Ishikawa (cell line): ENCODE measurements at regions not wholly inside any gene's neighbourhood (a gene's known extent, or its start where the extent isn't known, plus 50 kb on each side); places are given as distances from the start of the nearest gene placed in this dataset.

Experiments
- CEBPB ChIP-seq: IDR thresholded peaks from 2 replicates; pipeline ENCODE4 v1.6.1; 2012
- EP300 ChIP-seq: IDR thresholded peaks from 2 replicates; pipeline ENCODE4 v1.6.1; 2012; ENCODE audit warnings: borderline replicate concordance
- FOXM1 ChIP-seq: IDR thresholded peaks from 2 replicates; pipeline ENCODE4 v1.6.1; 2012; ENCODE audit warnings: low read depth, borderline replicate concordance
- MAX ChIP-seq: IDR thresholded peaks from 2 replicates; pipeline ENCODE4 v1.6.1; 2012
- NFIC ChIP-seq: IDR thresholded peaks from 2 replicates; pipeline ENCODE4 v1.6.1; 2012
- RAD21 ChIP-seq: IDR thresholded peaks from 2 replicates; pipeline ENCODE4 v1.6.1; 2012; ENCODE audit warnings: low read depth
- REST ChIP-seq: IDR thresholded peaks from 2 replicates; pipeline ENCODE4 v1.6.1; 2012; ENCODE audit warnings: low read depth, mild to moderate bottlenecking
- TAF1 ChIP-seq: IDR thresholded peaks from 2 replicates; pipeline ENCODE4 v1.6.1; 2012; ENCODE audit warnings: low read depth, mild to moderate bottlenecking
- YY1 ChIP-seq: IDR thresholded peaks from 2 replicates; pipeline ENCODE4 v1.6.1; 2012; ENCODE audit warnings: low read depth
- ZBTB7A ChIP-seq: IDR thresholded peaks from 2 replicates; pipeline ENCODE4 v1.6.1; 2012; ENCODE audit warnings: low read depth

GRCh38 chr2:239805414-239805813, 219.7 kb downstream of the NDUFA10 start:
- TF ChIP-seq MAX: no peak
- TF ChIP-seq EP300: no peak
- TF ChIP-seq RAD21: no peak
- no peak for TF ChIP-seq YY1
- TF ChIP-seq CEBPB: no peak
- TF ChIP-seq NFIC: no peak
- no peak for TF ChIP-seq ZBTB7A
- TF ChIP-seq REST: no peak
- TF ChIP-seq FOXM1: no peak
- no peak for TF ChIP-seq TAF1
